ENCODE measurements at regions not wholly inside any gene's neighbourhood (a gene's known extent, or its start where the extent isn't known, plus 50 kb on each side); places are given as distances from the start of the nearest gene placed in this dataset.

DNA sequence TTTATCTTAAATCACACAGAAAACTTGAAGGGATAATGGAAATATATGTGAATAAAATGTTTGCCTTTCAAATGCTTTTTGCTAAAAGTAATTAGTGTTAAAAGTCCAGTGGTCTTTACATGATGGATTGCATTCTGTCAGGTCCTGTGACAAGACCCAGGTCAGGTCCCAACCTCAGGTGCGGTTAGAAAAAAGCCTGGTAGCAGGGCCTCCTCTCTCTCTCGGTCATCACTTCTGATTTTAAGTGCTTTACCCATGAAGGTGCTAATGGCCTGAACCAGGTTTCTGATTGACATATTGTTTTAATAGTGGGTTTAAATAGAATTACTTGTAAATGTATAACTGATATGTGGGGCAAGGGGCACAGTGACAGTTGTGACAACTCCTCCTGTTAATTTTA, 736.3 kb downstream of the POM121L12 start:
- TF ChIP-seq TAF1 (IDR thresholded peaks at IDR 0.05; ENCODE audit: low read depth, low read length), result no peak
- no peak for TF ChIP-seq PAX5 (IDR thresholded peaks at IDR 0.05; ENCODE audit: insufficient read depth, low read length, severe bottlenecking)
- TF ChIP-seq POU2F2 (IDR thresholded peaks at IDR 0.05; ENCODE audit: low read depth, low read length), result no peak
- TF ChIP-seq POLR2AphosphoS5 (IDR thresholded peaks at IDR 0.05; ENCODE audit: low read depth, low read length), result no peak
- TF ChIP-seq POLR2A (IDR thresholded peaks at IDR 0.05; ENCODE audit: low read depth, low read length), result no peak
- TF ChIP-seq SPI1 (IDR thresholded peaks at IDR 0.05; ENCODE audit: low read depth, low read length), result no peak
- DNase-seq (ENCODE audit: insufficient read length, low spot score), result no peak
- no peak for FAIRE-seq

- FAIRE-seq (no peak), DNase-seq (ENCODE audit: insufficient read length, low spot score) (no peak)
- no peak for TF ChIP-seq TAF1 (IDR thresholded peaks at IDR 0.05; ENCODE audit: low read depth, low read length)
- TF ChIP-seq SPI1 (IDR thresholded peaks at IDR 0.05; ENCODE audit: low read depth, low read length), result no peak
- TF ChIP-seq POU2F2 (IDR thresholded peaks at IDR 0.05; ENCODE audit: low read depth, low read length), result no peak
- TF ChIP-seq POLR2A (IDR thresholded peaks at IDR 0.05; ENCODE audit: low read depth, low read length), result no peak
- TF ChIP-seq POLR2AphosphoS5 (IDR thresholded peaks at IDR 0.05; ENCODE audit: low read depth, low read length), result no peak
- TF ChIP-seq PAX5 (IDR thresholded peaks at IDR 0.05; ENCODE audit: insufficient read depth, low read length, severe bottlenecking), result no peak
Observed at GRCh38 chr7:53776323-53776722, 740.9 kb downstream of the POM121L12 start.

DNA sequence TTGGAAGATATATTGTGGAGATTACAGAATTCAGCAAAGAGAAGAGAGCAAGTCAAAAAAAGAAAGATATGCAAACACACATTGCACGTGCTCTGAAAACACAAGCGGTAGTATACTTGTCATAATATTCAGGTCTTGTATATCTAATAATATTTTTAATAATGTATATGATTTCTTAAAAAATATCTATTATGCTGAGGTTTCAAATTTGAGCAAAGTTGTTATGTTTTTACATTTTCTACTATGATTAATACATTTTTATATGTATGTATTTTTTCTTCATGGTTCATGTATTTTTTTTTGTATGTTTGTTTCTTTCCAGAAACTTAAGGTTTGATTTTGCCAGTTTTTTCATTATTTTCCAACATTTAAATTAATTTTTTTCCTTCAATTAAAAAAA, 752.4 kb upstream of the VSTM2A start:
- FAIRE-seq (no peak), DNase-seq (ENCODE audit: insufficient read length, low spot score) (no peak)
- TF ChIP-seq POLR2A (IDR thresholded peaks at IDR 0.05; ENCODE audit: low read depth, low read length) (no peak), SPI1 (IDR thresholded peaks at IDR 0.05; ENCODE audit: low read depth, low read length) (no peak), POLR2AphosphoS5 (IDR thresholded peaks at IDR 0.05; ENCODE audit: low read depth, low read length) (no peak), TAF1 (IDR thresholded peaks at IDR 0.05; ENCODE audit: low read depth, low read length) (no peak), POU2F2 (IDR thresholded peaks at IDR 0.05; ENCODE audit: low read depth, low read length) (no peak), PAX5 (IDR thresholded peaks at IDR 0.05; ENCODE audit: insufficient read depth, low read length, severe bottlenecking) (no peak)

GRCh38 chr7:53794816-53795215, 747.4 kb upstream of the VSTM2A start:
- TF ChIP-seq SPI1 (IDR thresholded peaks at IDR 0.05; ENCODE audit: low read depth, low read length) (no peak), POU2F2 (IDR thresholded peaks at IDR 0.05; ENCODE audit: low read depth, low read length) (no peak), POLR2A (IDR thresholded peaks at IDR 0.05; ENCODE audit: low read depth, low read length) (no peak), TAF1 (IDR thresholded peaks at IDR 0.05; ENCODE audit: low read depth, low read length) (no peak), PAX5 (IDR thresholded peaks at IDR 0.05; ENCODE audit: insufficient read depth, low read length, severe bottlenecking) (no peak), POLR2AphosphoS5 (IDR thresholded peaks at IDR 0.05; ENCODE audit: low read depth, low read length) (no peak)
- no peak for FAIRE-seq

DNA sequence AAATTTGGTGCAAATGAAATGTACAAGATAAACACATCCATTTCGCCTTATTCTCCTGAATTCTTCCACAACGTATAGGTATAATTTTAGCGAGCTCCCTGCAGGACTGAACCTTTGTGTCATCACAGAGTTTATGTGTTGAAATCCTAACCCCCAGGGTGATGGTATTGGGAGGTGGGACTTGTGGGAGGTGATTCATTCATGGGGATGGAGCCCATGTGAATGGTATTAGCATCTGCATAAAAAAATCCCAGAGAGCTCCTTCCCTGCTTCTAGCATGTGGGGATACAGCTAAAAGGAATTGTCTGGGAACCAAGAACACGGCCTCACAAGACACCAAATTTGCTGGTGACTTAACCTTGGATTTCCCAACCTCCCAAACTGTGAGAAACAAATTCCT, 741.4 kb upstream of the VSTM2A start:
- TF ChIP-seq POU2F2 (IDR thresholded peaks at IDR 0.05; ENCODE audit: low read depth, low read length) (no peak), POLR2A (IDR thresholded peaks at IDR 0.05; ENCODE audit: low read depth, low read length) (no peak), TAF1 (IDR thresholded peaks at IDR 0.05; ENCODE audit: low read depth, low read length) (no peak), POLR2AphosphoS5 (IDR thresholded peaks at IDR 0.05; ENCODE audit: low read depth, low read length) (no peak), PAX5 (IDR thresholded peaks at IDR 0.05; ENCODE audit: insufficient read depth, low read length, severe bottlenecking) (no peak)
- FAIRE-seq (no peak), DNase-seq (ENCODE audit: insufficient read length, low spot score) (no peak)

More at GRCh38 chr7:53794816-53795215, 747.4 kb upstream of the VSTM2A start:
- no peak for DNase-seq (ENCODE audit: insufficient read length, low spot score)

DNA sequence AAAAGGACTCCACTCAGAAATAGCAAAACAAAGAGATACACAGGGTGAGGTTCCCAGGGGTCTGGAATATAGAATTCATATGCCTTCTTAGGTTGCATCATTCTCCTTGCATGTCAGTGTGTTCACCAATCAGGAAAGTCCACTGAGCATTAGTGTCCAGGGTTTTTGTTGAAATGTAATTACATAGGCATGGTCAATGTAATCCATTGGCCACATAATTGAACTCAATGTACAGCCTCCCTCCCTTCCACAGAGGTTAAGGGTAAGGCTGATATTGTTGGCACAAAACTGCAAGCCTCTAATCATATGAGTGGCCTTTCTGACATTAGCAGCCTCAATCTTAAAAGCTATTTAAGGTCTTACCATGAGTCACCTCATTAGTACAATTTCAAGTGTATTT, 736.1 kb upstream of the VSTM2A start:
- DNase-seq (ENCODE audit: insufficient read length, low spot score) (no peak), FAIRE-seq (no peak)
- TF ChIP-seq POU2F2 (IDR thresholded peaks at IDR 0.05; ENCODE audit: low read depth, low read length) (no peak), TAF1 (IDR thresholded peaks at IDR 0.05; ENCODE audit: low read depth, low read length) (no peak), SPI1 (IDR thresholded peaks at IDR 0.05; ENCODE audit: low read depth, low read length) (no peak), PAX5 (IDR thresholded peaks at IDR 0.05; ENCODE audit: insufficient read depth, low read length, severe bottlenecking) (no peak), POLR2AphosphoS5 (IDR thresholded peaks at IDR 0.05; ENCODE audit: low read depth, low read length) (no peak), POLR2A (IDR thresholded peaks at IDR 0.05; ENCODE audit: low read depth, low read length) (no peak)

DNA sequence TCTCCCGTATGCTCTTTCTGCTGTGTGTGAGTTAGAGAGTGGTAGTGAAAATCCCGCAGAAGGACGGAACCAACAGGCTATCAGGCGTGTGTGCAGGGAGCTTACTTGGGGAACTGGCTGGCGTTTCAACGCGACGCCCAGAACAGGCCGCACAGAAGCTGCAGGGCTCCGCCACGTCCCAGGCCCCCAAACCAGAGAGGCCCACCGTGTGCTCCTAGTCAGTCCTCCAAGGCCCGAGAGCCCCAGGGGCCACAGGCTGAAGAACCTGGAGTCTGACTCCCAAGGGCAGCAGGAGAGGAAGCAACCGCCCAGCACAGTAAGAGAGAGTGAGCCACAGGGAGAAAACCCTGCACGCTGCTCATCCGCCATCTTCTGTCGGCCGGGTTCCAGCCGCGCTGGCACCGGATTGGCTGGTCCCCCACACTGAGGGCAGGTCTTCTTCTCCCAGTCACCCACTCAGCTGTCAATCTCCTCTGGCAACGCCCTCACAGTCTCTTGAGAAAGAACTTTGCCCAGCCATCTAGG, 730.6 kb upstream of the VSTM2A start:
- TF ChIP-seq SPI1 (IDR thresholded peaks at IDR 0.05; ENCODE audit: low read depth, low read length) (no peak), POLR2A (IDR thresholded peaks at IDR 0.05; ENCODE audit: low read depth, low read length) (no peak), POLR2AphosphoS5 (IDR thresholded peaks at IDR 0.05; ENCODE audit: low read depth, low read length) (no peak), POU2F2 (IDR thresholded peaks at IDR 0.05; ENCODE audit: low read depth, low read length) (no peak)
- FAIRE-seq (no peak), DNase-seq (ENCODE audit: insufficient read length, low spot score) (no peak)

- FAIRE-seq (no peak), DNase-seq (ENCODE audit: insufficient read length, low spot score) (no peak)
- TF ChIP-seq TAF1 (IDR thresholded peaks at IDR 0.05; ENCODE audit: low read depth, low read length), result no peak
- TF ChIP-seq POLR2AphosphoS5 (IDR thresholded peaks at IDR 0.05; ENCODE audit: low read depth, low read length), result no peak
- no peak for TF ChIP-seq SPI1 (IDR thresholded peaks at IDR 0.05; ENCODE audit: low read depth, low read length)
- no peak for TF ChIP-seq POLR2A (IDR thresholded peaks at IDR 0.05; ENCODE audit: low read depth, low read length)
Observed at GRCh38 chr7:53812135-53812534, 730.0 kb upstream of the VSTM2A start.

DNA sequence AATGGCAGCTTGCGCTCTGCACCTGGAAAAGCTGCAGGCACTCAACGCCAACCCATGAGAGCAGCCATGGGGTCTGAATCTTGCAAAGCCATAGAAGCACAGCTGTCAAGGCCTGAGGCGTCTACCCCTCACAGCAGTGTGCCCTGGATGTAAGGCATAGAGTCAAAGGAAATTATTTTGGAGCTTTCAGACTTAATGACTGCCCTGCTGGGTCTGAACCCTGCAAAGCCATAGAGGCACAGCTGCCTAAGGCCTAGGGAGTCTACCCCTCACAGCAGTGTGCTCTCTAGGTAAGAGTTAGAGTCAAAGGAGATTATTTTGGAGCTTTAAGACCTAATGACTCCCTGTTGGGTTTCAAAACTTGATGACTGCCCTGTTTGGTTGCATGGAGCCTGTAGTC, 706.9 kb upstream of the VSTM2A start:
- no peak for TF ChIP-seq SPI1 (IDR thresholded peaks at IDR 0.05; ENCODE audit: low read depth, low read length)
- TF ChIP-seq TAF1 (IDR thresholded peaks at IDR 0.05; ENCODE audit: low read depth, low read length), result no peak
- TF ChIP-seq PAX5 (IDR thresholded peaks at IDR 0.05; ENCODE audit: insufficient read depth, low read length, severe bottlenecking), result no peak
- TF ChIP-seq POU2F2 (IDR thresholded peaks at IDR 0.05; ENCODE audit: low read depth, low read length), result no peak
- no peak for TF ChIP-seq POLR2A (IDR thresholded peaks at IDR 0.05; ENCODE audit: low read depth, low read length)
- no peak for TF ChIP-seq POLR2AphosphoS5 (IDR thresholded peaks at IDR 0.05; ENCODE audit: low read depth, low read length)
- DNase-seq (ENCODE audit: insufficient read length, low spot score), result no peak
- no peak for FAIRE-seq

DNA sequence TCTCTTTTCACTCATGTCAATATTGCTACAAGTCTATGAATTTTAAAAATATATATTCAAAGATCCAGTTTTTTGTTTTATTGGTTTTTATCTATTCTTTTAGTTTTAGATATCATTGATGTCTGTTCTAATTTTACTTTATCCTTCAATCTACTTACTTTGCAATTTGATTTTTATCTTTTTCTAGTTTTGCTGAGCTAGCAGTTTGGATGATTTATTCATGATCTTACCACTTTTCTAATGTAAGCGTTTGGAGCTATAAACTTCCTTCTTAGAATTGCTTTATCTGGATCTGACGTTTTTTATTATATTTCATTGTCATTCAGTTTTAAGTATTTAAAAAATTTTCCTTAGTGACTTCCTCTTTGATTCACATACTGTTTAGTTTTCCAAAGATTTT, 664.5 kb upstream of the VSTM2A start:
- no peak for FAIRE-seq
- no peak for DNase-seq (ENCODE audit: insufficient read length, low spot score)
- TF ChIP-seq POU2F2 (IDR thresholded peaks at IDR 0.05; ENCODE audit: low read depth, low read length), result no peak
- TF ChIP-seq SPI1 (IDR thresholded peaks at IDR 0.05; ENCODE audit: low read depth, low read length), result no peak
- no peak for TF ChIP-seq PAX5 (IDR thresholded peaks at IDR 0.05; ENCODE audit: insufficient read depth, low read length, severe bottlenecking)
